ENCODE measurements at regions not wholly inside any gene's neighbourhood (a gene's known extent, or its start where the extent isn't known, plus 50 kb on each side); places are given as distances from the start of the nearest gene placed in this dataset.

GRCh38 chr2:52365946-52366345 is 1334.0 kb upstream of the NRXN1 start:
- Histone ChIP-seq H3K27ac (no peak overlapping the region), H3K27me3 (no peaks in the 10 kb centered on the region), H3K4me3 (ENCODE audit: low read depth in 1 of 2, low read length in 1 of 2) (no peak overlapping the region), H3K36me3 (no peaks in the 10 kb centered on the region), H3K4me1 (ENCODE audit: control insufficient read depth in 1 of 2, insufficient read depth in 1 of 2, low read depth in 1 of 2, low read length in 1 of 2) (no peaks in the 10 kb centered on the region), H3K9me3 (no peaks in the 10 kb centered on the region)
- TF ChIP-seq, protein P1, sequence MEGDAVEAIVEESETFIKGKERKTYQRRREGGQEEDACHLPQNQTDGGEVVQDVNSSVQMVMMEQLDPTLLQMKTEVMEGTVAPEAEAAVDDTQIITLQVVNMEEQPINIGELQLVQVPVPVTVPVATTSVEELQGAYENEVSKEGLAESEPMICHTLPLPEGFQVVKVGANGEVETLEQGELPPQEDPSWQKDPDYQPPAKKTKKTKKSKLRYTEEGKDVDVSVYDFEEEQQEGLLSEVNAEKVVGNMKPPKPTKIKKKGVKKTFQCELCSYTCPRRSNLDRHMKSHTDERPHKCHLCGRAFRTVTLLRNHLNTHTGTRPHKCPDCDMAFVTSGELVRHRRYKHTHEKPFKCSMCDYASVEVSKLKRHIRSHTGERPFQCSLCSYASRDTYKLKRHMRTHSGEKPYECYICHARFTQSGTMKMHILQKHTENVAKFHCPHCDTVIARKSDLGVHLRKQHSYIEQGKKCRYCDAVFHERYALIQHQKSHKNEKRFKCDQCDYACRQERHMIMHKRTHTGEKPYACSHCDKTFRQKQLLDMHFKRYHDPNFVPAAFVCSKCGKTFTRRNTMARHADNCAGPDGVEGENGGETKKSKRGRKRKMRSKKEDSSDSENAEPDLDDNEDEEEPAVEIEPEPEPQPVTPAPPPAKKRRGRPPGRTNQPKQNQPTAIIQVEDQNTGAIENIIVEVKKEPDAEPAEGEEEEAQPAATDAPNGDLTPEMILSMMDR (IDR thresholded peaks at IDR 0.05) = no peak

GRCh38 chr2:52356556-52356955 is 1324.6 kb upstream of the NRXN1 start:
- TF ChIP-seq, protein P1 (IDR thresholded peaks at IDR 0.05) = no peak
- Histone ChIP-seq H3K27ac (no peak overlapping the region), H3K4me3 (ENCODE audit: low read depth in 1 of 2, low read length in 1 of 2) (no peak overlapping the region), H3K4me1 (ENCODE audit: control insufficient read depth in 1 of 2, insufficient read depth in 1 of 2, low read depth in 1 of 2, low read length in 1 of 2) (no peaks in the 10 kb centered on the region), H3K36me3 (no peaks in the 10 kb centered on the region), H3K27me3 (no peaks in the 10 kb centered on the region), H3K9me3 (no peaks in the 10 kb centered on the region)

GRCh38 chr2:52347292-52347691 is 1315.4 kb upstream of the NRXN1 start:
- no peaks in the 10 kb centered on the region for H3K9me3 ChIP-seq
- TF ChIP-seq, protein P1 (IDR thresholded peaks at IDR 0.05) = no peak
- H3K27ac ChIP-seq = no peak overlapping the region
- no peaks in the 10 kb centered on the region for H3K36me3 ChIP-seq
- H3K4me3 ChIP-seq (ENCODE audit: low read depth in 1 of 2, low read length in 1 of 2) = no peak overlapping the region
- H3K4me1 ChIP-seq (ENCODE audit: control insufficient read depth in 1 of 2, insufficient read depth in 1 of 2, low read depth in 1 of 2, low read length in 1 of 2) = no peaks in the 10 kb centered on the region
- H3K27me3 ChIP-seq = no peaks in the 10 kb centered on the region

DNA sequence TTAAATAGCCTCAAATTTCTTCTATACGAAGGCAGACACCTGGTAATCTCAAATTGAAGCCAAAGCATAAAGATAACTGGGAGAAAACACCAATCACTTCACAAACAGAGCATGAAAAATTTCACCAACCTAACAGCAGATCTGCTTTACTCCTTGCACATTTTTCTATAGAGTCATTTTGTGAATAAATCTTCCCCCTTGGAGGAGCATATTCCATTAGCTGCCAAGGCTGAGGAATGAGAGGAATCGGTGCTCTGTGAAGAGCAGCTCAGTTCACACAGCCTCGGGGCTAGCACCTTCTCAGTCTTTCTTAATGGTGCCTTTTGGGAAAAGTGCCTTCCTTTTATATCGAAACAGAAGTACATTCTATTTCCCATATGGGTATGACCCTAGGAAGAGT is 1313.7 kb upstream of the NRXN1 start:
- TF ChIP-seq, protein P1 (IDR thresholded peaks at IDR 0.05) = no peak
- no peak overlapping the region for H3K27ac ChIP-seq
- no peaks in the 10 kb centered on the region for H3K9me3 ChIP-seq
- H3K36me3 ChIP-seq = no peaks in the 10 kb centered on the region
- no peak overlapping the region for H3K4me3 ChIP-seq (ENCODE audit: low read depth in 1 of 2, low read length in 1 of 2)
- H3K27me3 ChIP-seq = no peaks in the 10 kb centered on the region
- H3K4me1 ChIP-seq (ENCODE audit: control insufficient read depth in 1 of 2, insufficient read depth in 1 of 2, low read depth in 1 of 2, low read length in 1 of 2) = no peaks in the 10 kb centered on the region

DNA sequence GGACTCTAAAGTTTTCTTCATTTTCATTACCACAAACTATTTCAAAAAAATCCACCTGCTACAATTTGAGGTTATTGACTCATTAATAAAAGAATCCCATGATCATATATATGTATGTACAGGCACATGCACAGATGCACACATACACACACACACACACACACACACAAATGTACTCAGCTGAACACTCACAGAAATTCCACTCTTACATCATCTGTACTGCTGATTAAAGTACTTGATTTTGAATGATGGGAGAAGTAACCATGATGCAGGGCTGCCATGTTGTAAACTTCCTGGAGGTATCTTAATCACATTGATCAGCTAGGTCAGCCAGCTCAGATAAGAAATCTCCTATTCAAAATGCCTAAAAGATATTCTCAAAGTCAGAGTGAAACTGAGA is 1313.2 kb upstream of the NRXN1 start:
- Histone ChIP-seq H3K27me3 (no peaks in the 10 kb centered on the region), H3K4me3 (ENCODE audit: low read depth in 1 of 2, low read length in 1 of 2) (no peak overlapping the region), H3K36me3 (no peaks in the 10 kb centered on the region), H3K4me1 (ENCODE audit: control insufficient read depth in 1 of 2, insufficient read depth in 1 of 2, low read depth in 1 of 2, low read length in 1 of 2) (no peaks in the 10 kb centered on the region), H3K9me3 (no peaks in the 10 kb centered on the region), H3K27ac (no peak overlapping the region)
- TF ChIP-seq, protein P1 (IDR thresholded peaks at IDR 0.05) = no peak

GRCh38 chr2:52343706-52344266 is 1311.9 kb upstream of the NRXN1 start:
- H3K9me3 ChIP-seq = no peaks in the 10 kb centered on the region
- no peak overlapping the region for H3K4me3 ChIP-seq (ENCODE audit: low read depth in 1 of 2, low read length in 1 of 2)
- TF ChIP-seq, protein P1 (IDR thresholded peaks at IDR 0.05) = no peak
- no peaks in the 10 kb centered on the region for H3K36me3 ChIP-seq
- H3K4me1 ChIP-seq (ENCODE audit: control insufficient read depth in 1 of 2, insufficient read depth in 1 of 2, low read depth in 1 of 2, low read length in 1 of 2) = no peaks in the 10 kb centered on the region
- no peaks in the 10 kb centered on the region for H3K27me3 ChIP-seq
- no peak overlapping the region for H3K27ac ChIP-seq
